Upper lobe of left lung (tissue), 4 donors: ENCODE measurements at regions not wholly inside any gene's neighbourhood (a gene's known extent, or its start where the extent isn't known, plus 50 kb on each side); places are given as distances from the start of the nearest gene placed in this dataset.

Experiments
- CTCF ChIP-seq, 6 experiments: fragments of 450-650 bp in 4 of 6; fragments of 200-600 bp in 2 of 6; sonication (generic) in 2 of 6; IDR thresholded peaks; one replicate each; pipeline ENCODE4 v1.5.1; 2016 to 2019; ENCODE audit warnings: antibody characterized with exemption in 6 of 6
- POLR2AphosphoS5 ChIP-seq, 2 donors: sonication (generic); formaldehyde crosslinking; IDR thresholded peaks; one replicate each; pipeline ENCODE4 v1.5.1; 2017; ENCODE audit warnings: antibody characterized with exemption in 2 of 2

GRCh38 chr5:125251703-125252102 lies 505.3 kb upstream of the ZNF608 start:
- TF ChIP-seq POLR2AphosphoS5 (IDR thresholded peaks at IDR 0.05) (no peak), CTCF (IDR thresholded peaks at IDR 0.05) (no peak)
